Hippocampal formation (tissue), 2 donors: ENCODE measurements at regions not wholly inside any gene's neighbourhood (a gene's known extent, or its start where the extent isn't known, plus 50 kb on each side); places are given as distances from the start of the nearest gene placed in this dataset.

Source experiments
- DNase-seq, 2 donors: peaks; one replicate each; lab custom pipeline; 2025; lab: John Stamatoyannopoulos, UW

DNA sequence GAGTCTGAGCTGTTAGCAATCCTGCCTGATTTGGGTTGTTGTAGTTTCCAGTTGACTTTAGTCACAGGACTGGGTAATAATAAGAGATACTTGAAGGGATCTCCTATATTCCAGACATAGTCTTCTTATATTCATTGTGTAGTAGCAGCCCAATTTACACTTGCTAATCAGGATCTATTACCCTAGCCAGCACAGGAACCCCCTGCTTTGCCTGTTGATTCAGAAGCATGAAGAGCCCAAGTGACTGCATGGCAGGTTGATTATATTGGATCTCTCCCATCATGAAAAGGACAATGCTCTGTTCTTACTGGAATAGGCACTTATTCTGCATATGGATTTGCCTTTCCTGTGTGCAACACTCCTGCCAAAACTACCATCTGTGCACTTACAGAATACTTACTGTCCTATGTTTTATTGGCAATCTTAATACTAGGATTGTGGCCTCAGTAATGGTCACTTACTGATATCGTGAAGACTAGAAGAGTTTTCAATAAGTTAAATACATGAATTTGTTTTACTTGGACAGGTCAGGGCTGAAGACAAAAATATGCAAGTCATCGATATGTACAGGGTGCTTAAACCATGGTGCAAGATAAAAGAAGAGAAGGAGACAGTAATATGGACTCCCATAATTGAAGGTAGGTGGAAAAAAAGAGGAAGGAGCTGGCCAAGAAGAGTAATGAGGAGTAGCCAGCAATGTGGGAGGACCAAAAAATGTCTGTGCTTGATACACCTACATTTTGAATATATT, 304.1 kb downstream of the MCTP2 start:
- no peak for DNase-seq

- no peak for DNase-seq
Measured at GRCh38 chr15:94536549-94536948, 305.2 kb downstream of the MCTP2 start.

DNA sequence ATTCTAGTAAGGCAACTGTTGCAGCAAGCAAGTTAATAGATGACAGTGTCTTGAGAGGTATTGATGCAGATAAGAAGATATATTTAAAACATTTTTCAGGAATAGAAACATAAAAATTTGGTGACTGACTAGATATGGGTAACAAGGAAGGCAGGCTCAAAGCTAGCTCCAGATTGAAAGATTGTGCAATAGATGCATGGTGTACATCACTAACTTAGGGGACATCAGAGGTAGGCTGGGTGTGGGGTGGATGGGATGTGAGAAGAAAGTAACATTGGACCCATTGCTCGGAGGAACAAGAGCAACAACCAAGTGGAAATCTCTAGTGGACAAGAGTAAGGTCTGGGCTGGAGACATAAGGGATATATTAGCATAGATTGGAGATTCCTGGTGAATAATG, 306.9 kb downstream of the MCTP2 start:
- no peak for DNase-seq

DNA sequence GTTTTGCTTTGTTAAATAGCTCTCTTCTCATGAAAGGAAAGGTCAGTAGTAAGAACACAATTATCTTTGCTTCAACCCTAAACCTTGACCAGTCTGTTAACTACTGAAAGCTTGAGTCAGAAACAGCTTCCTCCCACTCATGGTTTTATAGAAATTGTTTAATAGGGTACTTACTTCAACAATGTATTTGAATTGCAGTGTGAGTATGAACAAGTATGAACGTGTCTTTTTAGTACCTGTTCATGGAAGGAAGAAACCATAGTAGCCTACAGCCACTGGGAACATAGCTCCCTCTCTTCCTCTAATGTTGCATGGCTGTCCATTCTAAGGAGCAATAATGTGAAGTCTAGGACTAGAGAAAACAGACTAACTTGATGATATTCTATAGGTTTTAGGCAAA, 311.0 kb downstream of the MCTP2 start:
- no peak for DNase-seq

GRCh38 chr15:94546808-94547207, 315.4 kb downstream of the MCTP2 start:
- DNase-seq, result no peak

DNA sequence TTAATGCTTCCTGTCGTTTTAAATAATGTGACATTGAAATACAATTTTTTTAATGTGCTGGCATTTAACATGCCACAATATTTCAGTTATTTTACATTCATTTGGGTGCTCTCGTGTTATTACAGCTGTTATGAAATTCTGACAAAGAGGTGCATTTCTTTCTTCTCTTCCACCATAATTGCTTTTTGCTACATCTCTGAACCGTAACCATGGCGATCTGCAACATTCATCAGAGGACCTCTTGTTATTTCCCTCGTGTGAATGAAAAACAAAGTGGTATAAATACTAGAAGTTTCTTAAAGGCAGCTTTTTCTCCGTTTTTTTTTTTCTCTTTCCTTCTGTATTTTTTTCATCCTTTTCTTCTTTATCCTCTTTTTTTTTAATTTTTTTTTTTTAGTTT, 316.4 kb downstream of the MCTP2 start:
- no peak for DNase-seq

- DNase-seq, result no peak
Measured at GRCh38 chr15:94555841-94556519, 324.6 kb downstream of the MCTP2 start.

DNA sequence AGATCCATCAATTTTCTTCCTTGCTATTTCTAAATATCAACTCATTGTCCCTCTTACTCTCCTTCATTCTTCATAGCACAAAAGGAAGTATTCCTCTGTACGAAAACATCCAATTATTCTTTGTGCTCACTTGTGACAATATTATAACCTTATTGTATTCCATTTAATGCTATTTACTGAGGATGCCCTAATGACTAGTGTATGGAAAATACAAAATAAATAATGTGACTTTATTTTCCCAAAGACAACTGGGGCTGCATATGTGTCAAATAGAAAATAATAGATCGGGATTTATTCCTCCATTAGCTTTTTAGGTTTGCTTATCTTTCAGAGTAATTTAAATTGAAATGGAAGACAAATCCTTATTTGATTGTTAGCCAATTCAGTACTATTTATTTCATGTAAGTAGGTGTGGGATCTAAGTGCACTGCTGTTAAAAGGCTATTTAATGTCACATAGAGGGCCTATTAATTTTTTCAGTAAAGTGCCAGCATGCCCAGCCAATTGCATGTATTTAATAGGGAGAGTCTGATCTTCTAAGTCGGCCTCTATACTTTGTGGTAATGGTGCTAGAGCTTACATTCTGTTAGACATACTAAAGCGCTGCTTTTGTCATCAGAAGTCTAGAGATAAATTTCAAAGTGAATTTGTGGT, 329.8 kb downstream of the MCTP2 start:
- DNase-seq, result no peak

DNA sequence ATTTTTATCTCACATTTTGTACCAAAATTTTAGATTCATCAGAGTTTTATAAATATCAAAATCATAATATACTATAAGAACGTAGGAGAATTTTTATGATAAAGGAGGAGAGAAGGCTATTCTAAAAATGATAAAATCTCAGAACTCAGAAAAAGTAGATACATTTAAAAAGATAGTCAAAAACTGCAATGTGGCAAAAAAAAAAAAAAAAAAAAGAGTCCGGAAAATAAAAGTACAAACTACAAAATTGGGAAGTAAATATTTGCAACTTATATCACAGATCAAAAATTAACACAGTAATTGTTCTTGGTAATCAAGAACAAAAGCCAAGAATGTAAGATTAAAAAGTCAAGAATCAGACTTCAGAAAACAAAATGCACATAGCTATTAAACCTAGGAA, 332.1 kb downstream of the MCTP2 start:
- no peak for DNase-seq

DNA sequence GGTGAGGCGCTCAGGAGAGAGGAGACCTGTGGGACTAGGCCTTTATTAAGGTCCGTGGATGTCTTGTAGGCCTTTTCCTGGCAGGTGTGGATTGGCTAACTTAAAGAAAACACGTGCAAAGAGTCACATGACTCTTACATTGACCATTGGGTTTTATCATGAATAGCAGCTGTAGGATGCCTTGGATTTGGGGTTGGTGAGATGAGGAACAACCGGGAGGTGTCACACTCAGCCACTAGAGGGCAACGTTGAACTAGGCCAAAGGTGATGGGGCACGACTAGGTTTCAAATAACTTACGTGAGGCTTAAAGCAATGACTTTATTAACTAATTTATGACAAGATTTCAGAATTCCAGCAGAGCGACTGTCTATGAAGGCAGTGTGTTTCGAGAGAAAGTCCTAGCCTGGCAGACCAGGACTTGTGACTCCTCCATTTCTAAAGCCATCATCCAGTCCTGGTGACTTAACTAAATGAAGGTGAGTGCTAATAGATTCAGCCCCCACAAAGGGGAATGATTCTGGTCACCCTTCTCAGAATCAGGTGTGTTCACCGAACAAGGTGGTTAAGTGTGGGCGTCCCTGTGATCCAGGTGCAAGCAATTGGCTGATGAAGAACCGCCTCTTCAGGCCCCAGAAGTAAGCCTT, 345.6 kb downstream of the MCTP2 start:
- DNase-seq, result no peak

GRCh38 chr15:94579286-94579685, 347.9 kb downstream of the MCTP2 start:
- DNase-seq, result no peak

DNA sequence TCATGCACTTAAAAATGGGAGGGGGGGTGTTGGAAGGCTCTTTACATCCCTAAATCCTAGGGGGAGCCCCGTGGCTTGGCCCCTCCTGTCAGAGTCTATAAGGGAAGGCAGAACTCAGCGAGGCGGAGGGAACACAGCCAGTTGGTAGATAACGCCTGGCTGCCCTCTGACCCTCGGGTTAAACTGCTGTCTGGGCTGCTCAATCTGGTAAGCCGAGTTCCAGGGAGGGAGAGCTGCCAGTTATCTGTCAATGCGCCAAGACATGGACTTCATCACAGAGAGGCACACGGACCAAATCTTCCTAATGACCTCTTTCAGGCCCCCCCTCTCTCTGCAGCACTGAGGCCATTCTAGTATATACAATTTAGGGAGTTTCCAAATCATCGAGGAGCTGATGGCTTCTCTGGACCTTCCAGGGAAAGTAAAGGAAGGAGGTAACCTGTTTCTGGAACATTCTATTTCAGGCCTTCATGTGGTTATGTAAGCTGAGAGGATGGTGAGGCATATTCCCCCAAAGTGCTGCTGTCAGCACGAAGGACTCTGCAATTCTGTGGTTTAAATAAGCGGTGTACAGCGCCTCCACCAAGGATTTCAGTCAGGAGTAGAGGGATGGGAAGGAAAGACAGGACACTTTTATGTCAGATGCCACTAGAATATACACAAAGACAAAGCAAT, 349.0 kb downstream of the MCTP2 start:
- no peak for DNase-seq

DNA sequence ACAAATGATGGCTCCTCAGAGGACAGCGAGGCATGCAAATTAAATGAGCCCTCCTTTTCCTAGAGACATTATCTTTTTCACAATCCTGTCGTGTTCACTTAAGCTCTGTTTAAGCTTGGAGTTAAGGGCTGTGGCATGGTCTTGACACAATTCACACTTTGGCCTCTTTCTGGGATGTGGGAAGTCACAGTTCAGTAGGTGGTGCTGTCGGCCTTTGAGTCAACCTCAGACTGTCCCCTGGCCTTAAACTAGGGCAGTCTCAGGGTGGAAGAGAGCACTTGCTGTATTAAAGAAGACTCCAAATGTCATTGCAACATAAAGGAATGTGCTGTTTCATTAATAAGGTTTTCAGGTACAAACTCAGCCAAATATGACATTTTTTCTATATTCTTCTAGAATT, 351.0 kb downstream of the MCTP2 start:
- no peak for DNase-seq

DNA sequence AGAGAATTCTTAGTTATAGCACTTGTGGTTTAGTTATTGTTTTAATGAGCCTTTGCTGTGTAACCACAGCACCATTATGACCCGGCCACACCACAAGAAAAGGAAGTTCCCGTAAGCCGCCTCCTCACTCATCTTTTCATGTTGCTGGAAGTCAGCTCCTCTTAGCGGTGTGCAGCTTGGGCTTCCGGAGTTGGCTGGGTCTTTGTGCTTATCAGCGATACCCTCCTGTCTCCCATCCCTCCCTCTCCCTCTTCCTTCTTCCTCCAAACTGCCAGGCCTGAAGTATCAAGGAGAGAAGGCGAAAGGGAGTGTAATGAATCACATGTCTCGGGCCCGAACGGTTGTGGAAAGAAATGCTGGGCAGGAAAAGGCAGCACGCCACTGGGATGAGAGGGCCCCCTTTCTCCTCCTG, 353.5 kb downstream of the MCTP2 start:
- DNase-seq, result no peak

DNA sequence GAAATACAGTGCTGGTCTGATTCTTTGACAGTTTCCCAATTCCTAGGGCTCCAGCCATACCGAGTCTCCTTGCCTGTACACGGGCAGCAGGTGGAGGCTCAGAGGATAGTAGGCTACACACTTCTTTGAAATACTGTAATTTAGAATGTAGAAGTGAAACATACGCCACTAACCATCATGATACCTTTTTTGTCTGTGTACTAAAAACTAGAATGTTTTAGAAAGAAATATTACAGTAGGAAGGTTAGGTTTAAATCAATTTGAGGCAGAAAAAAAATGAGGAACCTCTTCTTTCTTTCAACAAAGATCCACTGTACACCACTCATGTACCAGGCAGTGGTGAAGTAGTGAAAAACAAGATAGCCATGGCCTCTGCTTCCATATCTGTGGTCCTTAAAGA, 354.7 kb downstream of the MCTP2 start:
- DNase-seq, result no peak

- no peak for DNase-seq
Measured at GRCh38 chr15:94587113-94587512, 355.8 kb downstream of the MCTP2 start.

DNA sequence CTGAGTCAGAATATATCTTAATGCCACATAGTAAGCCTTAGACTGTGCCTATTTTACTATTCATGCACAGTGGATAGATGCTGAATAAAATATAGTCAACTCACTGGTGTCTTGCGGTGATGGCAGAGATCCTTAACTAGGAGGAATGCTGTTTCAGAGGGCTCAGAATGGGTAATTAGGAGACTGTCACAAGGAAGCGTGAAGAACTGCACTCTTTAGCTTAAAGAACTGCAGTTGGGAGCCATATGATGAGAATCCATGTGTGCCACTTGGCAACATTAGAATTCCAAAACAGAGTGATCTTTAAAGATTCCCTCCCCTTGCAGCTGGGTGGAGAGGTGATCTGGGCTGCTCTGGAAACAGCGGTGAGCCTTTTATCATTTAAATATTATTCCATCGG, 357.6 kb downstream of the MCTP2 start:
- DNase-seq, result no peak

DNA sequence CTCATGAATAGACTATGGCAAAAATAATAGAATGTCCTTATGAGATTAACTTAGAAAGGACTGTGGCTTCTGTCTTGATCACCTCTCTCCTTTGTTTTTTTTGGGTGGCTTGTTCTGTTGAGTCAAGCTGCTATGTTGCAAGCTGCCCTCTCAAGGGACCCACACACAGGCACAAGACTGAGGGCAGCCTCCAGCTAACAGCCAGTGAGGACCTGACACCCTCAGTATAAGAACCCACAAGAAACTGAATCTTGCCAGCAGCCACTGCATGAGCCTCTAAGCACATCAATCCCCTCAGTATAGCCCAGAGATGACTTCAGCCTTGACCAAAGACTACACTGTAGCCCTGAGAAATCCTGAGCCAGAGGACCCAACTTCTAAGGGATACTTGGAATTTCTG, 361.1 kb downstream of the MCTP2 start:
- no peak for DNase-seq

GRCh38 chr15:94596707-94597106, 365.3 kb downstream of the MCTP2 start:
- DNase-seq, result no peak

DNA sequence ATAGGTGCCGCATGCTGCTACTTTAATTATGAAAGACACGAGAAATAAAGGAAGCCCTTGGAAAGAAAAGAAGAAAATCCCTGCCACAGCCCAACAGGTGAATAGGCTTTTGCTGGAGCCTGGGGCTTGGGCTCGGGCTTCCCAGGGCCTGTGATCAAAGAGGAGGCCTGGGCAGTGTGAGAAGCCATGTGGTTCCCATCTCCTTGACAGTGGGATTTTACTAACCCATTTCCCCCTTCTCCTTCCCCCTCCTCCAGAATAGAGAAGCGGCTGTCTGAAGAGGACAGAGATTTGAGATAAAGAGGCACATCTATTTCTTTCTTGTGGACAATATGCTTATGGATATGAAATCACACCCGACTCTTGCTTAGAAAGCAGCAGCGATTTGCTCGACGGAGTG, 369.1 kb downstream of the MCTP2 start:
- no peak for DNase-seq

GRCh38 chr15:94602754-94603470, 371.6 kb downstream of the MCTP2 start:
- DNase-seq, result no peak

GRCh38 chr15:94606286-94606685, 374.9 kb downstream of the MCTP2 start:
- DNase-seq, result no peak
